ENCODE measurements at regions not wholly inside any gene's neighbourhood (a gene's known extent, or its start where the extent isn't known, plus 50 kb on each side); places are given as distances from the start of the nearest gene placed in this dataset.

GRCh38 chr5:165882099-165882498 lies 2376.7 kb downstream of the MAT2B start:
- no peak for FAIRE-seq

- no peak for FAIRE-seq
These were observed 2380.4 kb downstream of the MAT2B start for GRCh38 chr5:165885623-165886350.

GRCh38 chr5:165887147-165887546 lies 2381.7 kb downstream of the MAT2B start:
- no peak for FAIRE-seq

GRCh38 chr5:165892383-165892782 lies 2387.0 kb downstream of the MAT2B start:
- no peak for FAIRE-seq

- no peak for FAIRE-seq
These were observed 2389.5 kb downstream of the MAT2B start for GRCh38 chr5:165894916-165895315.

GRCh38 chr5:165903835-165904234 lies 2387.6 kb upstream of the WWC1 start:
- no peak for FAIRE-seq

- FAIRE-seq, result no peak
These were observed 2384.6 kb upstream of the WWC1 start for GRCh38 chr5:165906871-165907270.

- no peak for FAIRE-seq
These were observed 2378.4 kb upstream of the WWC1 start for GRCh38 chr5:165913059-165913458.

- no peak for FAIRE-seq
These were observed 2377.0 kb upstream of the WWC1 start for GRCh38 chr5:165914456-165914855.

GRCh38 chr5:165919196-165919595 lies 2372.2 kb upstream of the WWC1 start:
- no peak for FAIRE-seq

- FAIRE-seq, result no peak
These were observed 2370.8 kb upstream of the WWC1 start for GRCh38 chr5:165920655-165921054.

- FAIRE-seq, result no peak
These were observed 2362.5 kb upstream of the WWC1 start for GRCh38 chr5:165928971-165929370.

- FAIRE-seq, result no peak
These were observed 2350.9 kb upstream of the WWC1 start for GRCh38 chr5:165940541-165940940.

GRCh38 chr5:165956854-165957253 lies 2334.6 kb upstream of the WWC1 start:
- FAIRE-seq, result no peak

GRCh38 chr5:165981671-165982070 lies 2309.8 kb upstream of the WWC1 start:
- FAIRE-seq, result no peak

GRCh38 chr5:165996201-165996875 lies 2295.1 kb upstream of the WWC1 start:
- no peak for FAIRE-seq

- FAIRE-seq, result no peak
These were observed 2291.6 kb upstream of the WWC1 start for GRCh38 chr5:165999693-166000320.

- FAIRE-seq, result peak; percentile 78
These were observed 2287.4 kb upstream of the WWC1 start for GRCh38 chr5:166004006-166004405.

- no peak for FAIRE-seq
These were observed 2278.0 kb upstream of the WWC1 start for GRCh38 chr5:166013415-166013814.

- no peak for FAIRE-seq
These were observed 2277.2 kb upstream of the WWC1 start for GRCh38 chr5:166014256-166014655.

GRCh38 chr5:166018716-166019115 lies 2272.7 kb upstream of the WWC1 start:
- no peak for FAIRE-seq

- FAIRE-seq, result no peak
These were observed 2269.4 kb upstream of the WWC1 start for GRCh38 chr5:166022065-166022464.

- no peak for FAIRE-seq
These were observed 2266.5 kb upstream of the WWC1 start for GRCh38 chr5:166024970-166025369.

- no peak for FAIRE-seq
These were observed 2263.9 kb upstream of the WWC1 start for GRCh38 chr5:166027582-166027981.
